Fibroblast of the aortic adventitia (primary cell): ENCODE measurements at regions not wholly inside any gene's neighbourhood (a gene's known extent, or its start where the extent isn't known, plus 50 kb on each side); places are given as distances from the start of the nearest gene placed in this dataset.

ENCODE experiments used
- DNase-seq: peaks from one replicate; pipeline ENCODE4 v3.0.0-alpha.2; 2010; ENCODE audit warnings: low read depth
- H3K4me3 ChIP-seq: 2 replicates; pipeline ENCODE4 v1.5.1; 2011; ENCODE audit warnings: low read depth, mild to moderate bottlenecking, control low read depth, low read length, moderate library complexity
- CTCF ChIP-seq: IDR thresholded peaks from 2 replicates; pipeline ENCODE4 v1.5.1; 2011; ENCODE audit warnings: mild to moderate bottlenecking, low read length, control low read depth, inconsistent platforms; ENCODE audit not compliant: insufficient read depth

- DNase-seq, result no peak
- H3K4me3 ChIP-seq, result no peak overlapping the region
- TF ChIP-seq CTCF, result no peak
Measured at GRCh38 chr6:48564036-48564820, 453.2 kb upstream of the PTCHD4 start.

GRCh38 chr6:48563433-48563832 is 452.4 kb upstream of the PTCHD4 start:
- no peak overlapping the region for H3K4me3 ChIP-seq
- DNase-seq, result no peak
- TF ChIP-seq CTCF, result no peak

GRCh38 chr6:48560408-48560807 is 449.4 kb upstream of the PTCHD4 start:
- no peak for TF ChIP-seq CTCF
- no peak overlapping the region for H3K4me3 ChIP-seq
- peak; percentile 48 for DNase-seq

GRCh38 chr6:48553467-48554189 is 442.6 kb upstream of the PTCHD4 start:
- peak; percentile 28 for DNase-seq
- H3K4me3 ChIP-seq, result no peak overlapping the region
- no peak for TF ChIP-seq CTCF

GRCh38 chr6:48552905-48553304 is 441.9 kb upstream of the PTCHD4 start:
- TF ChIP-seq CTCF, result no peak
- no peak for DNase-seq
- H3K4me3 ChIP-seq, result no peak overlapping the region

- DNase-seq, result no peak
- no peak for TF ChIP-seq CTCF
- H3K4me3 ChIP-seq, result no peak overlapping the region
Measured at GRCh38 chr6:48550603-48551002, 439.6 kb upstream of the PTCHD4 start.
